TTC549 (cell line): ENCODE measurements at regions not wholly inside any gene's neighbourhood (a gene's known extent, or its start where the extent isn't known, plus 50 kb on each side); places are given as distances from the start of the nearest gene placed in this dataset.
"Not testable (repeated sequence)": the region's sequence is repeated elsewhere in the genome, so short reads cannot be mapped to it uniquely, and the experiment has no call there.

Source experiments
- FAIRE-seq: peaks from 2 replicates; lab custom pipeline; 2012; peaks lifted over from hg19 to GRCh38; lab: Jason Lieb, UNC

GRCh38 chr3:84260596-84260995, 698.2 kb upstream of the CADM2 start:
- FAIRE-seq = no peak

GRCh38 chr3:84265768-84266167, 693.0 kb upstream of the CADM2 start:
- FAIRE-seq = no peak

- no peak for FAIRE-seq
Observed at GRCh38 chr3:84275532-84275931, 683.3 kb upstream of the CADM2 start.

GRCh38 chr3:84277562-84278224, 681.1 kb upstream of the CADM2 start:
- peak; percentile 28 for FAIRE-seq

GRCh38 chr3:84292128-84292527, 666.7 kb upstream of the CADM2 start:
- FAIRE-seq = no peak

- FAIRE-seq = no peak
Observed at GRCh38 chr3:84299329-84299728, 659.5 kb upstream of the CADM2 start.

- no peak for FAIRE-seq
Observed at GRCh38 chr3:84304214-84304613, 654.6 kb upstream of the CADM2 start.

GRCh38 chr3:84307339-84307738, 651.5 kb upstream of the CADM2 start:
- no peak for FAIRE-seq

- no peak for FAIRE-seq
Observed at GRCh38 chr3:84308379-84308778, 650.4 kb upstream of the CADM2 start.

- no peak for FAIRE-seq
Observed at GRCh38 chr3:84318273-84318809, 640.4 kb upstream of the CADM2 start.

- FAIRE-seq = not testable (repeated sequence)
Observed at GRCh38 chr3:84365563-84366278, 593.1 kb upstream of the CADM2 start.
